DND-41 (cell line): ENCODE measurements at regions not wholly inside any gene's neighbourhood (a gene's known extent, or its start where the extent isn't known, plus 50 kb on each side); places are given as distances from the start of the nearest gene placed in this dataset.

ENCODE experiments used
- CTCF ChIP-seq: IDR thresholded peaks from 2 replicates; pipeline ENCODE4 v1.5.1; 2012; ENCODE audit warnings: borderline replicate concordance, low read length, moderate library complexity, mild to moderate bottlenecking; ENCODE audit not compliant: poor library complexity, severe bottlenecking; ENCODE audit errors: extremely low read depth
- EZH2 ChIP-seq: IDR thresholded peaks from 3 replicates; pipeline ENCODE4 v1.6.1; 2012; ENCODE audit warnings: borderline replicate concordance, low read depth, mild to moderate bottlenecking, moderate library complexity, low read length, inconsistent platforms; ENCODE audit not compliant: severe bottlenecking

- TF ChIP-seq CTCF (no peak), EZH2 (no peak)
Measured at GRCh38 chr3:8283193-8283592, 218.4 kb upstream of the LMCD1 start.
